HG03175 (cell line): ENCODE measurements at regions not wholly inside any gene's neighbourhood (a gene's known extent, or its start where the extent isn't known, plus 50 kb on each side); places are given as distances from the start of the nearest gene placed in this dataset.
"Not testable (repeated sequence)": the region's sequence is repeated elsewhere in the genome, so short reads cannot be mapped to it uniquely, and the experiment has no call there.

Experiments
- ATAC-seq: cut with Tn5 transposase; IDR thresholded peaks from one replicate; pipeline ENCODE4 v1.9.1; 2021; ENCODE audit warnings: mild to moderate bottlenecking, moderate library complexity; ENCODE audit not compliant: unreplicated experiment

DNA sequence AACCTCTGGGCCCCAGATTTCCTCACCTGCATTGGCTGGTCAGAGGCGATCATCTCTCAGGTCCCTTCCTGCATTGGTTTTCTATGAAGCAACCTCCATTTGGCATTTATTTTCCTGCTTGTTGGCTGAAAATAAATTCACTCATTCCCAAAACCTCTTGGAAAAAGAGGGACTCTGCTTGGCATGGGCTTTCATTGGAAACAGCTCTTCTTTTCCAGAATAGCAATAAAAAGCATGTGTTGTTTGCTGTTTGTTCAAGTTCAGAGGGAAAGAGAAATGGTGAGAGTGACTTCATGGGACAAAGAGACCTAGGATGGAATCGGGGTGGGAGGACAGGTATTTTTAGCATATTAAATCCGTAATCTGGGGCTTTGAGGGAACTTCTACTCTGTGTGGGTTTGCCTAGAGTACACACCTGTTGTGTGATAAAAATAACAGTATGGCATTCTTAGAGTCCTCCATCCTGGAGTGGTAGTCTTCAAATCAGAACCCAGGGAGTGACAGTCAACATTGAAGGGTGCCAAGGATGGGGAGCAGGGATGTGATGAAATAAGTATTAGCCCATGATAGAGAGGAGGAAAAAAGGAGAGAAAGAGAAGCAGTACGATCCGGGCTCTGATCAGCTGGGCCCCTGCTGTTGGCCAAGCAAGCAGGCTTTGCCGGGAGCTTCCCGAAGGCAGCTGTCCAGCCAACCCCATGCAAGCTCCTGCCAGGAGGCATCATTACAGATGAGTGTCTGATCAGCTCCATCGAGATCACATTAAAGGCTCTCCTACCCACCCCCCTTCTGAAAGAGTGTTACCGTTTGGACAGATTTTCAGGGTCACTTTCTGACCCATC is 131.9 kb upstream of the NFIA start:
- ATAC-seq: no peak

DNA sequence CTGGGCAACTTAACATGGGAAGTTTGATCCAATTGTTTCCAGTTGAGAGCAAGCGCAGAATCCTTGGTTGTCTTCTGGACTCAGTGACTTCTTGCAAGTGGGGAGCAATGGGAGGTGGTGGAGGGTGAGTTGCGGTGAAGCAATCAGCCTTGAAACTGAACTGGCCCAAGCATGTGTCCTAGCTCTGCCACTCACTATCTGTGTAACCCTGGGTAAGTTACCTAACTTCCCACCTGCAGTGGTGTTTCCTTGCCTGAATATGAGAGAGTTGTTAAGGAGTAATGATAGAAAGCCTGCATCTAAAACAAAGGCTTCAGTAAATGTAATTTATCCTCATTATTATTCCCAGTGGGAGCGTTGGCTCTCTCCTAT is 132.5 kb upstream of the NFIA start:
- no peak for ATAC-seq

DNA sequence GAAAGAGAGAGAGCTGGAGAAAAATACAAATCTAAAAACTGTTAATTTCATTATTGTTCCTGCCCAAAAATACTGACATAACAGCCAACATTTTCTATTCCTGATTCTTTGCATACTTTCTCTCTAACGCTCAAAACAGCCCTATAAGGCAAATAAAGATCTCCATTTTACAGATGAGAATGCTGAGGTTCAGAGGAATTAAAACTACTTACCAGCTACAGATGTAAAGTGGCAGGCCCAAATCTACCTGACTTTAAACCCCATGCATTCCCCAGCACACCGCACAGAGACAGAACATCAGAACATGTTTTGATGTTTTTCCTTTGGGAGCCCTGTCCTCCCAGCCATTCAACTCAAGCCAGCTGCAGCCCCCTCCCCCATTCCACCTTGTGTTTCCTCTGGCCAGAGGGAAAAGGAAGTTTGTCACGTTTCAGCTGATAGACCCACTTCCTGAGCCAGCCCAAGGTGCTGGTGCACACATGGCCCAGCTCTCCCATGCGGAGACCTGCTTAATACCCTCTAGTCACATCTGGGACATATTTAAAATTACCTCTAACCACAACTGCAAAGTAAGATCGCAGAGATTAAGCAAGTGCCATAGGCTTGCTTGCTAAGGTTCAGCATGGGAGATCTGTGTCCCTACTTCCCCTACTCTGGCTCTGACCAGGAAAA is 133.1 kb upstream of the NFIA start:
- ATAC-seq: no peak

DNA sequence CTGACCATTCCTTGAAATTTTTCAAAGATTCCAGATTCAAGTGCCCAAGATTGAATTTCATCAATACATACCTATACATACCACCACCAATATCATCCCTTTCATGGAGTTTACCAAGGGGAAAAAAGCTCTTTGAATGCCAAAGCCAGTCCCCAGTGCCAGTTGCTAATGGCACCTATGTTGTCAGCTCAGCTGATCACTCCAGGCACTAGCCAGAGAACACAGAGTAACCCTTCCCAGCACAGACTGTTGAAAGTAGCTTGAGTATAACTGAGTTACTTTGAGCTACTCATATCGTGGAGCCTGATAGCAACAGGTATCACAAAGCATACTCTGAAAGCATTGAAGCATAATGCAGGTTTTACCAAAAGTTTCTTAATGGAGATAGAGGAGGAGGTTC is 133.9 kb upstream of the NFIA start:
- ATAC-seq: no peak

DNA sequence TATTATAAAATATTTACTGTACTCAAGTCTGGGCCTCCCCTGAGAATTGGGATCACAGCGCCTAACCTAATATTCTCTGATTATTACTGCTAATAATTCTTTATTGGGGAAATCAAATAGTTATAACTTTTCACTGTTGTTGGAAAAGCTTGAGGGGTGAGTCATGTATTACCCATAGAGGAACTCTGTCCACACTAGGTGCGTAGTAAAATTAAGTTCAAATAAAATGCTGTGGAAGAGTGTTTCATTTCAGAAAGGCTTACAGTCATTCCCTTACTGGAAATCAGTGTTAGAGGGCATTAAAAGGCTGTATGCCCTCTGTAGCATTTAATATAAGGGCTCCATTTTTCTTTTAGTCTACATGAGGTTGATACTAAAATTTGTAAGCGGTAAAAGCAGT is 135.0 kb upstream of the NFIA start:
- ATAC-seq: no peak

DNA sequence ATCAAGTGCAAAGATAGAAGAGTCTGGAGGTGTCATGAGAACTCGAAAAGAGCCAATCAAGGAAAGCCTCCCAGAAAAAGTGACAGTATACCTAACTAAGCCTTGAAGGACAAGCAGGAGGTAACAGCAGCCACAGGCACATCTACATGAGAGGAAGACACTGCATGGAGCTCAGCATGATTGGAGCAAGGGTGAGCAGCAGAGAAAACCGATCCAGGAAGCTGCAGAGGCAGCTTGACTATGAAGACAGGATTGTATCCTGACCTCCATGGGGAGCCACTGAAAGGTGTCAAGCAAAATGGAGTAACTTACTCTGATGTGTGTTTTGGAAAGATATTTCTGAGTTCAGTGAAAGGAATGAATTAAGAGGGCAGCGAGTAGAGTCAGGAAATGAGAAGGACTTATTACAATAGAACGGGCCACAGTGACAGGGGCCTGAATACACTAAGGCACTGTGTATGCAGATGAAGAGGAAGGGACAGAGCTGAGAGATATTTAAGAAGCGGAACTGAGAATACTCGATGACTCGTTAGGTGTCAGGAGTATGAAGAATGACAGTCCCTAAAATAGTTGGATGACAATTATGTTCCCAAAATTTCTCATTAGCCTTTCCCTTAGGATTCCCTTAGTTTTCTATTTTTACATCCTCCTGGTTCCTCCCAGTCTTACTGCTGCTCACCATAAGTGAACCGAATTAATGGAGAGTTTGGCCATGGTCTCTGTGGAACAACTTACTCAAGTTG is 139.3 kb upstream of the NFIA start:
- ATAC-seq: no peak

DNA sequence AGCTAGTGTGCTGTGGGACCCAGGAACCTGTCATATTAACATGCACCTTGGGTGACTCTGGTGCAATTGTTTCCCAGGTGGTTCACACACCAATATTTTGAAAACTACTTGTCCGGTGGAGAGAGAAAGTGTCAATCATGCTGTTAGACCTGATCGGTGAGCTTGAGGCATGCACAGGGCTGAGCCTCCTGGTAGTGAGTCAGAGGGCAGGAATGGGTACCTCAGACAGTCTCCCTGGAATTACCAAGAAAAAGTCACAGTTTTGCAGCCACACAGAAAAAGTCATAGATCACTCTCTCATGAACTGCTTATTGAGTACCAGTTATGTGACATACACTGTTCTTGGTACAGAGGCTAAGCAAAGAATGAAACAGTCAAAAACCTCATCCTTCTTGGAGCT is 140.1 kb upstream of the NFIA start:
- ATAC-seq: no peak

DNA sequence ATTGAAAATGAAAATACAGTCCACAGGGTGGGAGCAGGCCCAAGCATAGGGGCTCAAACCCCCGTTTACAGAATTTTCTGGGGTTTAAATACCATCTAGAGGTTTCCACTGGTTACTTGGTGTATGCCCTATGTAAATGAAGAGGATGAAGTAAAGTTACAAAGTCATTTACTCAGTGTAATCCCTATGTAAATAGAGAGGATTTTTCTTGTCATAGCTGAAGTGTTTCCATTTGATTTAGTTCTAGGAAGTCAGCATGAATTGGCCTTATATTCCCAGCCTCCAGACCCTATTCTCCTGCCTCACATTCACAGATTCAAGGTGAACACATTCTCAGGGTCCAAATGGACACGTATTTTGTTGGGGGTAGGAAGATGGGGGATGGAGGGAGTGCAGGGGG is 141.7 kb upstream of the NFIA start:
- ATAC-seq: not testable (repeated sequence)

DNA sequence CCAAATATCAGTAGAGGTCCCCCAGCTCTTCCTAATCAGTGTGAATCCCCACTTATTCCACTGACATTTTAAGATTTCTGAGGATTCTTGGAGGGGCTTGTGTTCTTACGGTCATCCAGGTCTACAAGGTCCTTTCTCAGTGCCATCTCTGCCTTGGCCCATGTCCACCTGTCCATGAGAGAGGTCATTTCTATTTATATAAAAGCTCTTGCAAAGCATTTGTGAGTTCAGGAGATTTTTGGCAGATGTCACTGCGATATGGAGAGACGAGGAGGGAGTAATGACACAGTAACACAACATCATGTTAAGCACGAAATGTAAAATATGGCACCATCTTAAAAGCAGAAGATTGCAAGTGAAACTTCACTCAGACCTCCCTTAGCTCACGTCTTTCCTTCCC is 144.6 kb upstream of the NFIA start:
- no peak for ATAC-seq

DNA sequence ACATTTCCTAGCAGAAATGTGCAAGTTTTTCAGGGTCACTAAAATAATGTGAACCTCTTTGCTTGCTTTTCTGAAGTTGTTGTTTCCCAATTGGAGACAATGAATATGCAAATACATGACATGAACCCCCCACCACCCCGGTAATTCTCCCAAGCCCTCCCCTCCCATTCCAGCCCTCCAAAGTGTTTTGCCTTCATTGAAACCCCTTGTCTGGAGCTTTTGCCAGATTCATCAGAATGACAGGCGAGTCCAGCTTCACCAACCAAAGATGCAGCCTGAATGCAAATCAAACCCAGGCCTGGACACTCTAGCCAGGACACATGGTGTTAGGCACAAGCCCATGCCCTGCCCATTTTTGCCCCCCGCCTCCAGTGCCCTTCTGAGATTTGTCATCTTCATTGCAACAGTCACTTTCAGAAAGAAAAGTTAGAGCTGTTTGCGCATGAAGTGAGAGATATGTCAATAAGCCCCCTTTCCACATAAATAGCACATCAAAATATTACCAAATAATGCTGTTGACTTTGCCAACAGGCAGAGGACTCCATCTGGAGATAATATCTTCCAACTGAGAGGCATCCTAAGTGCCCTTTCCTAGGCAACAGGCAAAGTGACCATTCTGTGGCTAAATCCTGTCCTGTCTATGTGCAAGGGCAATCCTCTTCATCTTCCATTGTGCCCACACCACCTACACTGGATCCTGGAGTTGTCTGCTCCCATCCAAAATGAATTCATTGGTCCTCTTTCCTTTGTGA is 145.6 kb upstream of the NFIA start:
- ATAC-seq: no peak

DNA sequence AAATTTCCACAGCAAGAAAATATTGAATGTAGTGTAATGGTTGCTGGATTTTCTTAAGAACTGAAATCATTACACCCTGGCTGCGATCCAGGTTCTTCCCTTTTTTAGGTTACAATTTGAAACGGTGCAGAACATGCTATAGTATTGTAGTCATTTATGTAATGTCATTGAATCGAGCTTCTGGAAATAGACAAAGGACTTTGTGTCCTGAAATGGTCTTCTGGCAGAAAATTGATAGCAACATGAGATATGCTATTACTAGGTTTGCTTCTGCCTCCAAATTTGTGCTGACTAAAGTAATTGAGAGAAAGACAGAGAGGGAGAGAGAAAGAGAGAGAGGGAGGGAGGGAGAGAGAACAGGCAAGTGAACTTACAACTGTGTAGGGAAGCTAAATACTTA is 146.2 kb upstream of the NFIA start:
- ATAC-seq: no peak

DNA sequence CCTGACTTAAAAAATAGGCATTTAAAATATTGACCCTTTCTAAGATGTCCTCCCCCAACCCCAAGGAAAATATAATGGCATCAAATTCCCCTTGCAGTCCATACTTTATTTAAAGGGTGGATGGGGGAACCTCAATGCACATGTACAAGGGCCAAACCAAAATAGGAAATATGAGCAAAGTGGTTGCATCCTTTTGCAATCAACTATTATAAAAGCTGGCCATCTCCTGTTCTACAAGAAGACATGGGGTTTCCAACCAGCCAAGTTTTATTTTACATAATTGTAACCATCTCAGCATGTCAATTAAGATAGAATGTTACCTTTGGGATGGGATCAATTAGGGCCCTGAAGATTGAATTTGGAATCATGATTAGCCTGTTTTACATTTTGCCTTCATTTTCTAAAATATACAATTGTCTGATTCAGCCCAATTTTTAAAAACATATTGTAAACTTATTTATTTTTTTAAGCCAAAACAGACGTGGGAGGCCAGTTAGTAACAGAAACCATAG is 146.7 kb upstream of the NFIA start:
- no peak for ATAC-seq

DNA sequence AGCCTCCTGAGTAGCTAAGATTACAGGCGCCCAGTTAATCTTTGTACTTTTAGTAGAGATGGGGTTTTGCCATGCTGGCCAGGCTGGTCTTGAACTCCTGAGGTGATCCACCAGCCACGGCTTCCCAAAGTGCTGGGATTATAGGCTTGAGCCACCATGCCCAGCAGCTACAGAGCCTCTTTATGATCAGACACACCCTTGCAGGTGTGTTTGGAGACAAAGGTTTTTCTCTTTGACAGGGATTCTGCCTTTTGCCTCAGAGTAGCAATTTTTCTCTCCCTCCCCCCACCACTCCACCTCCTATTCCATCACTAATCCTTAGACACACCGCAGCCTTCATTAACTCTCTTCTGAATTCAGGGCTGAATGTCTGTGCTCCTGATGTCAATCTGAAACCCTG is 152.2 kb upstream of the NFIA start:
- ATAC-seq: no peak

DNA sequence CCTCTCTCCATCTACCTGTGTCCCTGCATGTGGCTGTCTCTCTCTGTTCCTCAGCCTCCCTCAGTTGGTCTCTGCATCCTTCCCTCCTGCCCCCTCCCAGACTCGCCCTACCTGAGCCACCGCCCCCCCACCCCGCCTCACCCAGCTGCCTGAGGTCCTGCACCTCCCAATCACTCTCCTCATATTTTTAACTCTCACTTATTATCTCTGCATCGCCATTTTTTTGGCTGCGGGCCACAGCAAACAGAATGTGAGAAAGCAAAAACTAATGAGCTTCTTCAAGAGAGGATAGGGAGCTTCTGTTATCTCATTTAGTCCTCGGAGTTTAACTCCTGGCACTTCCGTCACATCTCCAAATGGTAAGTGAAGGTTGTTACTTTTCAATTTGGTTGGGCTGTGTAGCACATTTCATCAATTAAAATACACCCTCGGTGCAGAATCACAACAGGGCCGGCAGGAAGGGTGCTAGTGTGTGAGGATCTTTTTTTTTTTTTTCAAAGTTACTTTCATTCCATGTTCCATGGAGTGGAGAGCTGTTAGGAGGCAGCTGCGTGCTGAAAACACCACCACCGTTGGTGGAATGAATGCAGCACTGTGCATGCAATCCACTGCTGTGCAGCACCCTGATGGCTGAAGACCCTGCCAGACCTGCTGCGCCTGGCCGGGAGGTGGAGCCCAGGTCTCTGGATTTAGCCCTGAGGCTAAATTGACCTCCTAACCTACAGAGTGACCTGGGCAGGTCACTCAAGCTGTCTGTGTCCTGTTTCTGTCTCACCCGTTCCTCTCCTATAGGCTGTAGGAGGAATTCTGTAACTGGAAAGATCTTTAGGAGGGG is 157.2 kb upstream of the NFIA start:
- no peak for ATAC-seq

DNA sequence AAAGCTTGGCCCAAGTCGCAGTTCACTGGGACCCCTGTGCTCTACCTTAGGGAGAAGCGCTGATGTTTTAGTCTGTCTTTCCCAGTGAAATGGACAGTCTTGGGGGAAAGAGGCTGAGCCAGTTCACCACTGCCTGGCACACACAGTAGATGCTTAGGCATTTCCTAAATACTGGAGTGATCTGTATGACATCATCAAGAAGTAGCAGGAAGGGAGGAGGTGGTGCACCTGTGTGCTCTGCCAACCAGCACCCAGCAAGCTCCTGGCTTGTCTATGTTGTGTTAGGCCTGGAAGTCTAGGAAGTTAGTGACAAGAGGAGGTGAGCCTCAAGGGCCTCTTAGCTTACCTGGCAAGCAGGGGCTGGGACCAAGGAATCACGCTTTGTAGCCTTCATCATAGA is 158.2 kb upstream of the NFIA start:
- no peak for ATAC-seq

DNA sequence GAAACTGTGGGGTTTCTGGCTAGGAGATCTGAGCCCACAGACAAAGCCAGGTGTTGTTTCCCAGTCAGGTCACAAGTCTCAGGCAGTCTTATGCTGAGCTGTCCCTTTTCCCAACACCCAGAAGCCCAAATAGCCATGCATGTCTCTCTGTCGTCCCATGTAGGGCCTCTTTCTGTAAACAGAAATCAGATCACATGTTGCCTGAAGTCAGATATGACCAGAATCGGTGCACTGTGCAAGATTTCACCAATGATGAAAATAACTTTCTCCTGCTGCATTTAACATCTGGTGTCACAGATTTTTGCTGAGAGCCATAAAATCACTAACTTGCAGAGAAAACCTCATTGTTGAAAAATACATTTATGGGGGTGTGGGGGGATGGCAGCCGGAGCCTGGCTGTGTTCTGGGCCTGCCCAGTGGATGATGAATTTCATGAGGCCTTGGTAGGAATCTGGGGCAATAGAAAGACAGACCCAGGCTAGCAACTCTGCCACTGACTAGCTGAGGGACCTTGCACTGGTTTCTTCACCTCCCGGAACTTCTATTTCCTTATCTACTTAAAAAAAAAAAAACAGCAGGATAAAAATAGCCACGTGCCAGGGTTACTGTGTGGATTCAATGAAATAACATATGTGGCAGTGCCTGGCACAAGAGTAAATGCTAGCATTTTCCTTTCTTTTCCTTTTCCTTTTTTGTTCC is 158.8 kb upstream of the NFIA start:
- ATAC-seq: no peak

DNA sequence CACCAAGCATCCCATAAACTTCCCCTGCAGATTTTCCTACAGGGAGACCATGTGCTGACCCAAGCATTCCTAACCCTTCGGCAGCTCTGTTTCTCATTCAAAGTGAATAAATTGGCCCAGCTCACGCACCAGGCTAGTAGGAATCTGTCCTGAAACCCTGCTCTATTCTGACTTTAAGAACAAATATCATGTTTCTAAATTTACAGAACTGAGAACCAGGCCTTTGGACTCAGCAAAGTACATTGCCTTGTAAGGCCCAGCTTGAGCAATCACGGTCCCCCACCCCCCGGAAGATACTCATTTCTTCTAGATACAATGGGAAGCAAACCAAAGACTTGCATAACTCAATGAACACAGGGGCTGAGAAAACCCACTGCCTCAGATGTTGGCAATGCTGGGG is 160.1 kb upstream of the NFIA start:
- ATAC-seq: no peak

DNA sequence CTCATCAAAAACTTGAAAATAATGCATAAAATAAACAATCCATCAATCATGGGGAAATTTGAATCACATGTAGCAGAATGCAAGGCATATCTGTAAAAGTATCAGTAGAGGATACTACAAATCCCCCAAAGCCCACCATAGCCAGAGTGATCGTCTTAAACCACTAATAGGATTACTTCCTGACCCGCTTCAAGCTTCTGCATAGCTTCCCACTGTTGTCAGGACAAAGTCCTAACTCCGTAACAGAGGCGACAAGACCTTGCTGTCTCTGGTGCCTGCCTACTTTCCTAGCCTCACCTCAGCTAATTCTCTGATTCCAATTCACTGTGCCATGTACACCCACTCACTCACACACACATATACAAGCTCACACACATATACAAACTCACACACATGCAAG is 161.2 kb upstream of the NFIA start:
- no peak for ATAC-seq

DNA sequence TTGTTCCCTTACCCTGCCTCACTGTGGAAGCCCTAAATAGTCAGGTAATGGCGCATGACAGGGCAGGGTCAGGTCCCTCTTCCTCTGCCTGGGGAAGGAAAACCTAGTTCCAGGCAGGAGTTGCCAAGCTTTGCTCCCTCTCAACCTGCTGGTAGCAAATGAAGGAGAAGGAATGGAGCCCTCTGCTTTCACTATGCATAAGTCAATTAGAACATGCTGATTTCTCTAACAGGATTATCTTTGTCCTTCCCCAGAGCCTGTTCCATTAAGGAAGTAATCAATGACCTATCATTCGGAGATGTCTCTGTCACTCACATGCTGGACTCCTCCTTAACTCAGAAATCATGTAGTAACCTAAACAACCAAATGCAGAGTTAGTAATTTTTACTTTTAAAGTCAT is 161.8 kb upstream of the NFIA start:
- no peak for ATAC-seq

DNA sequence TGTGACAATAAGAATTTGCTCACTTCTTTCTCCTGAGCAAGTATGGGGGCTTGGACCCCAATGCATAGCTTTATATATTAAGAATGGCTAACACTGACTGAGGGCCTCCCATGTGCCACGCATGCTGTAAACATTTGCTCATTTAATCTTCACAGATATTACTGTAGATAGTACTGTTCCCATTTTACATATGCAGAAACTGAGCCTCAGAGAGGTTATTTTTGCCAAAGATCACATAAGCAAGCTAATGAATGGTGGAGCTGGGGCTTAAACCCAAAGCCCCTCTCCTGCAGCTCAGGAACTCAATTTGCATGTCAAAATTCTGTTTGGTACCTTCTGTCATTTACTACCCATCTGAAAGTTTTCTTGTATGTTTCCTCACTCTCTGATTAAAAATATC is 163.5 kb upstream of the NFIA start:
- no peak for ATAC-seq
